ENCODE measurements at regions not wholly inside any gene's neighbourhood (a gene's known extent, or its start where the extent isn't known, plus 50 kb on each side); places are given as distances from the start of the nearest gene placed in this dataset.

GRCh38 chr7:119350334-119350733 is 922.6 kb upstream of the KCND2 start:
- TF ChIP-seq CTCF (IDR thresholded peaks at IDR 0.05) (no peak), POLR2A (IDR thresholded peaks at IDR 0.05) (no peak)
